ENCODE measurements at regions not wholly inside any gene's neighbourhood (a gene's known extent, or its start where the extent isn't known, plus 50 kb on each side); places are given as distances from the start of the nearest gene placed in this dataset.

DNA sequence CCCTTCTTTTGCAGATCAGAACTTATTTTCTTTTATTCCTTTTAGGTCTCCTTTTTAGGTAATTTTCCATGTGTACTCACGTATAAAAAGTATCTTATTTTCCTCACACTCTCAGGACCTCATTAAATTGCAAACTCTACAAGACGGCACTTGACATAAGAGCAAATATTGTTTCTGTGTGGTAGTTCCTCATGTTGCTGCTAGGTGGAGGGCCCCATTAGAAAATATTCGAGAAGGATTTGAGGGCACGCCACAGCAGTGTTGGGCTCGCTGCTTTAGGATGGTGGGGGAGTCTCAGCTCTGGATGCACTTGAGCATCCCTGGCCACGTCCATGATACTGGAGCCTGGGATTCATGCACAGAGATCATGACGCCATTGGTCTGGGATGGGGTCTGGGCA lies 64.9 kb upstream of the ZFP64 start:
- Mint-ChIP-seq H3K36me3 (ENCODE audit: low read depth) (peaks cover 6% of the 10 kb centered on the region), H3K4me3 (no peak overlapping the region), H3K4me1 (no peaks in the 10 kb centered on the region), H3K9me3 (peaks cover 12% of the 10 kb centered on the region), H3K27me3 (ENCODE audit: low read depth) (no peaks in the 10 kb centered on the region), H3K27ac (ENCODE audit: unreplicated experiment) (no peak overlapping the region)
- DNase-seq (ENCODE audit: low read depth, low spot score), result no peak
- TF ChIP-seq, protein P1, sequence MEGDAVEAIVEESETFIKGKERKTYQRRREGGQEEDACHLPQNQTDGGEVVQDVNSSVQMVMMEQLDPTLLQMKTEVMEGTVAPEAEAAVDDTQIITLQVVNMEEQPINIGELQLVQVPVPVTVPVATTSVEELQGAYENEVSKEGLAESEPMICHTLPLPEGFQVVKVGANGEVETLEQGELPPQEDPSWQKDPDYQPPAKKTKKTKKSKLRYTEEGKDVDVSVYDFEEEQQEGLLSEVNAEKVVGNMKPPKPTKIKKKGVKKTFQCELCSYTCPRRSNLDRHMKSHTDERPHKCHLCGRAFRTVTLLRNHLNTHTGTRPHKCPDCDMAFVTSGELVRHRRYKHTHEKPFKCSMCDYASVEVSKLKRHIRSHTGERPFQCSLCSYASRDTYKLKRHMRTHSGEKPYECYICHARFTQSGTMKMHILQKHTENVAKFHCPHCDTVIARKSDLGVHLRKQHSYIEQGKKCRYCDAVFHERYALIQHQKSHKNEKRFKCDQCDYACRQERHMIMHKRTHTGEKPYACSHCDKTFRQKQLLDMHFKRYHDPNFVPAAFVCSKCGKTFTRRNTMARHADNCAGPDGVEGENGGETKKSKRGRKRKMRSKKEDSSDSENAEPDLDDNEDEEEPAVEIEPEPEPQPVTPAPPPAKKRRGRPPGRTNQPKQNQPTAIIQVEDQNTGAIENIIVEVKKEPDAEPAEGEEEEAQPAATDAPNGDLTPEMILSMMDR (conservative IDR thresholded peaks at IDR 0.05), result no peak

DNA sequence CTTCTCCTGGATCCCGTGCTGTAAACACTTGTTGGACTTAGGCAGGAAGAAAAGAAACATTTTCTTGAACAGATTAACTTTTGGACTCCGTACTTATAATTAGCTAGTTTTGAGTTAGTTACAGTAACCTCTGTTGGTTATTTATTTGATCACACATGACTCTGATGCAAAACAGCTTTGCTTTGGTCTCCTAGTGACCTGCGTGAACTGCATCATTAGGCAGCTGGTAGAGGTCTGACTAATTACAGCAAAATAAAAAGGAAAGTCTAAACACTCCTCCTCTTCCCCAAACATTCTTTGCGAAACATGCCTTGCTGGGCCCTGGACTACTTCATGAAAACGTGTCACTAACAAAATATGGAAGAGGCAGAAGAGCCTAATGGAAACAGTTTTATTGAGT lies 61.1 kb upstream of the ZFP64 start:
- H3K4me1 Mint-ChIP-seq, result no peaks in the 10 kb centered on the region
- no peak overlapping the region for H3K27ac Mint-ChIP-seq (ENCODE audit: unreplicated experiment)
- TF ChIP-seq, protein P1 (conservative IDR thresholded peaks at IDR 0.05), result no peak
- H3K9me3 Mint-ChIP-seq, result peaks cover 10% of the 10 kb centered on the region
- H3K27me3 Mint-ChIP-seq (ENCODE audit: low read depth), result no peaks in the 10 kb centered on the region
- no peak for DNase-seq (ENCODE audit: low read depth, low spot score)
- peaks cover 7% of the 10 kb centered on the region for H3K36me3 Mint-ChIP-seq (ENCODE audit: low read depth)
- H3K4me3 Mint-ChIP-seq, result no peak overlapping the region

DNA sequence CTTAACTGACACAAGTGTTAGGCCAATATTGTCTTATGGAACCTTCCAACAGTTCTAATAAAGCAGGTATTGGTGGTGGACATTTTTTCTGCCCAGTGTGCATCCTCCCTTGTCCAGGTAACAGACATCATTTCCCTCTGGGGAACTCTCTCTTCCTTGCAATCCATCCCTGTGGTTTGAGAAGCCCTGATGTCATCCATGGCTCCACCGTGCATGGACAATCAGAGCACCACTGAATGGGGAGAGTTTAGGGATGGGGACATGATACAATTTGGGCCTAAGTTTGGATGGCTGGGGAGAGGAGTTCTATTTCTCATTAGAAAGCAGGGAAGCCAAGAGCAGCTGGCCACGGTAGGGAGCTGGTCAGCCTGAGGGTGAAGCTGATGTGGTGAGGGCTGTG lies 60.2 kb upstream of the ZFP64 start:
- no peaks in the 10 kb centered on the region for H3K4me1 Mint-ChIP-seq
- no peak overlapping the region for H3K4me3 Mint-ChIP-seq
- no peaks in the 10 kb centered on the region for H3K27me3 Mint-ChIP-seq (ENCODE audit: low read depth)
- TF ChIP-seq, protein P1 (conservative IDR thresholded peaks at IDR 0.05), result no peak
- no peak overlapping the region for H3K27ac Mint-ChIP-seq (ENCODE audit: unreplicated experiment)
- H3K36me3 Mint-ChIP-seq (ENCODE audit: low read depth), result peaks cover 7% of the 10 kb centered on the region
- no peak for DNase-seq (ENCODE audit: low read depth, low spot score)
- H3K9me3 Mint-ChIP-seq, result peaks cover 14% of the 10 kb centered on the region

- H3K27me3 Mint-ChIP-seq (ENCODE audit: low read depth), result no peaks in the 10 kb centered on the region
- H3K4me3 Mint-ChIP-seq, result no peak overlapping the region
- peaks cover 7% of the 10 kb centered on the region for H3K36me3 Mint-ChIP-seq (ENCODE audit: low read depth)
- no peak for DNase-seq (ENCODE audit: low read depth, low spot score)
- TF ChIP-seq, protein P1 (conservative IDR thresholded peaks at IDR 0.05), result no peak
- H3K27ac Mint-ChIP-seq (ENCODE audit: unreplicated experiment), result no peak overlapping the region
- no peaks in the 10 kb centered on the region for H3K4me1 Mint-ChIP-seq
- peaks cover 14% of the 10 kb centered on the region for H3K9me3 Mint-ChIP-seq
These were observed 59.6 kb upstream of the ZFP64 start for GRCh38 chr20:52251136-52251700.

- H3K27ac Mint-ChIP-seq (ENCODE audit: unreplicated experiment), result no peak overlapping the region
- peaks cover 4% of the 10 kb centered on the region for H3K36me3 Mint-ChIP-seq (ENCODE audit: low read depth)
- DNase-seq (ENCODE audit: low read depth, low spot score), result no peak
- H3K9me3 Mint-ChIP-seq, result peaks cover 10% of the 10 kb centered on the region
- no peaks in the 10 kb centered on the region for H3K27me3 Mint-ChIP-seq (ENCODE audit: low read depth)
- TF ChIP-seq, protein P1 (conservative IDR thresholded peaks at IDR 0.05), result no peak
- H3K4me1 Mint-ChIP-seq, result no peaks in the 10 kb centered on the region
- H3K4me3 Mint-ChIP-seq, result no peak overlapping the region
These were observed 56.0 kb upstream of the ZFP64 start for GRCh38 chr20:52247548-52247947.

Measured in neural crest cell (in vitro differentiated cells).